Endothelial cell of umbilical vein (primary cell): ENCODE measurements at regions not wholly inside any gene's neighbourhood (a gene's known extent, or its start where the extent isn't known, plus 50 kb on each side); places are given as distances from the start of the nearest gene placed in this dataset.

Experiments used
- BruUV-seq: library from RNA; stranded (reverse); fragments of 400-500 nt; replicated peaks from 2 replicates; lab custom pipeline; 2021; lab: Mats Ljungman, UMichigan
- CTCF ChIA-PET: fragments of 300-600, 350-600 bp; sonication (Branson Sonifier 250); formaldehyde crosslinking; loops from one replicate; lab custom pipeline; 2021; ENCODE audit warnings: antibody characterized with exemption, inconsistent platforms; lab: Charles Lee
- POLR2A ChIA-PET: fragments of 300-600, 350-600 bp; sonication (Branson Sonifier 250); formaldehyde crosslinking; loops from one replicate; lab custom pipeline; 2021; ENCODE audit warnings: antibody characterized with exemption, inconsistent platforms; lab: Charles Lee
- DNase-seq: peaks from one replicate; pipeline ENCODE4 v3.0.0-alpha.2; 2011; ENCODE audit warnings: low read depth, low spot score
- FAIRE-seq: peaks from 2 replicates; lab custom pipeline; 2011; peaks lifted over from hg19 to GRCh38; lab: Jason Lieb, UNC
- H2AFZ ChIP-seq: 2 replicates; pipeline ENCODE4 v1.6.0; 2012; ENCODE audit warnings: low read depth, low read length, control low read depth, inconsistent platforms
- H3K27ac ChIP-seq: 2 replicates; pipeline ENCODE4 v1.5.1; 2011; ENCODE audit warnings: low read depth, mild to moderate bottlenecking, control low read depth, low read length, moderate library complexity; ENCODE audit not compliant: insufficient read depth
- H3K27me3 ChIP-seq, 2 experiments: 2 replicates each; pipeline versions ENCODE4 v1.6.0 to v1.6.1; 2011; ENCODE audit warnings: low read length in 2 of 2, mixed read lengths in 1 of 2; ENCODE audit not compliant: control insufficient read depth in 2 of 2, insufficient read depth in 2 of 2
- H3K36me3 ChIP-seq, 2 experiments: 2 replicates in 1 of 2; 3 replicates in 1 of 2; pipeline ENCODE4 v1.5.1; 2011; ENCODE audit warnings: low read length in 2 of 2, mild to moderate bottlenecking in 1 of 2, moderate library complexity in 1 of 2; ENCODE audit not compliant: control insufficient read depth in 2 of 2, insufficient read depth in 2 of 2; ENCODE audit errors: extremely low read depth in 1 of 2
- H3K4me1 ChIP-seq: 3 replicates; pipeline ENCODE4 v1.5.1; 2011; ENCODE audit warnings: mild to moderate bottlenecking, low read length; ENCODE audit not compliant: control insufficient read depth, insufficient read depth; ENCODE audit errors: extremely low read depth
- H3K4me2 ChIP-seq: 2 replicates; pipeline ENCODE4 v1.6.1; 2011; ENCODE audit warnings: low read length, control low read depth, mixed read lengths; ENCODE audit not compliant: insufficient read depth
- H3K4me3 ChIP-seq, 3 experiments: fragments of 200-600 bp in 1 of 3; sonication (generic), shearing (Covaris generic) in 1 of 3; replicated peaks in 1 of 3; 2 replicates each; pipeline ENCODE4 v1.5.1; 2011 to 2016; ENCODE audit warnings: control low read depth in 3 of 3, low read length in 3 of 3, mild to moderate bottlenecking in 2 of 3, inconsistent platforms in 1 of 3, low read depth in 1 of 3, moderate library complexity in 1 of 3; ENCODE audit not compliant: insufficient read depth in 1 of 3
- H3K79me2 ChIP-seq: 2 replicates; pipeline ENCODE4 v1.6.0; 2012; ENCODE audit warnings: low read length, inconsistent platforms; ENCODE audit not compliant: control insufficient read depth, insufficient read depth
- H3K9ac ChIP-seq: replicated peaks from 2 replicates; pipeline ENCODE3; 2011; ENCODE audit warnings: low read length, control low read depth; ENCODE audit not compliant: insufficient read depth; ENCODE audit errors: extremely low read depth
- H3K9me1 ChIP-seq: replicated peaks from 3 replicates; pipeline ENCODE4 v1.6.0; 2011; ENCODE audit warnings: mild to moderate bottlenecking, low read length; ENCODE audit not compliant: control insufficient read depth, insufficient read depth; ENCODE audit errors: extremely low read depth
- H3K9me3 ChIP-seq: replicated peaks from 2 replicates; pipeline ENCODE4 v1.5.1; 2012; ENCODE audit warnings: low read length, inconsistent platforms; ENCODE audit not compliant: control insufficient read depth, insufficient read depth
- H4K20me1 ChIP-seq: replicated peaks from 2 replicates; pipeline ENCODE3; 2011; ENCODE audit warnings: mild to moderate bottlenecking, low read length; ENCODE audit not compliant: control insufficient read depth, insufficient read depth; ENCODE audit errors: extremely low read depth
- EZH2 ChIP-seq: IDR thresholded peaks from 2 replicates; pipeline ENCODE4 v1.6.1; 2012; ENCODE audit warnings: borderline replicate concordance, low read depth, mild to moderate bottlenecking, moderate library complexity, low read length, inconsistent platforms; ENCODE audit not compliant: severe bottlenecking
- FOS ChIP-seq: IDR thresholded peaks from 2 replicates; pipeline ENCODE4 v1.6.1; 2011; ENCODE audit warnings: mild to moderate bottlenecking, low read length, moderate library complexity, borderline replicate concordance; ENCODE audit not compliant: insufficient read depth
- GATA2 ChIP-seq: IDR thresholded peaks from 2 replicates; pipeline ENCODE4 v1.7.0; 2011; ENCODE audit warnings: low read depth, mild to moderate bottlenecking, moderate library complexity, mixed read lengths, low read length; ENCODE audit not compliant: insufficient read length, insufficient read depth
- JUN ChIP-seq: IDR thresholded peaks from 2 replicates; pipeline ENCODE4 v1.6.1; 2011; ENCODE audit warnings: borderline replicate concordance, low read depth; ENCODE audit not compliant: insufficient read length, insufficient read depth
- MYC ChIP-seq: IDR thresholded peaks from one replicate; pipeline ENCODE4 v1.6.1; 2011; ENCODE audit warnings: mild to moderate bottlenecking, low read depth, low read length
- POLR2A ChIP-seq: IDR thresholded peaks from 2 replicates; pipeline ENCODE4 v1.6.1; 2012; ENCODE audit warnings: low read depth, mild to moderate bottlenecking, control low read depth, low read length
- POLR2AphosphoS5 ChIP-seq: IDR thresholded peaks from 2 replicates; pipeline ENCODE4 v1.6.1; 2012; ENCODE audit warnings: low read depth, mild to moderate bottlenecking, control low read depth, low read length, moderate library complexity; ENCODE audit not compliant: insufficient read depth
- dilution Hi-C: fragments of 300-500 bp; cut with MboI; formaldehyde crosslinking; loops from one replicate; pipeline ENCODE4 v1.15.0; 2019; ENCODE audit warnings: low sequenced_read_pairs; ENCODE audit not compliant: extremely low pct_ligation_motif_present
- intact Hi-C: fragments of 100-400 bp; cut with micrococcal nuclease; formaldehyde crosslinking; loops from one replicate; pipeline ENCODE4 v1.10.0; 2022
- TF ChIP-seq, protein P1 (sequence below), 2 donors: IDR thresholded peaks; 1 replicate in 1 of 2; 2 replicates in 1 of 2; pipeline ENCODE4 v1.5.1; 2011; ENCODE audit warnings: low read length in 2 of 2, mild to moderate bottlenecking in 2 of 2, moderate library complexity in 2 of 2, control low read depth in 1 of 2, inconsistent platforms in 1 of 2, low read depth in 1 of 2; ENCODE audit not compliant: insufficient read depth in 1 of 2; ENCODE audit errors: extremely low read depth in 1 of 2
- TF ChIP-seq, protein P2 (sequence below): IDR thresholded peaks from 2 replicates; pipeline ENCODE4 v1.6.1; 2011; ENCODE audit not compliant: insufficient read depth, insufficient read length

DNA sequence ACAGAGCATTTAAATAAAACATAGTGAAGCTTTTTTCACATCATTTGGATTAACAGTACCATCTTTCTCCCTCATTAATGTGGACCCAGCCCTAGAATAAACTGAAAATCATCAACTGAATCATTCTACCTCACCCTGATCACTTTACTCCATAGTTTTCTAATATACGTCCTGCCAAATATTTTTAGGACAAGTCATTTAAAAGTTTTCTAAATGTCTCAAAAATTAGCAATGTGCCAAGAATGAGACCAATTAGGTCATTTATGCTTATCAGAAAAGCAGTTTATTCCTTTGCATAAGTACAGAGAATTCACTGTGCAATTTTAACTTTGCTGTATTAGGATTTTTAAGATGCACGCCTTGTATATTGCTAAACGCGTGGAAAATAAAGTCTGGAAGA lies 284.4 kb downstream of the PIK3R1 start:
- Histone ChIP-seq H3K4me2 (no peak overlapping the region), H3K79me2 (no peaks in the 10 kb centered on the region), H2AFZ (no peak overlapping the region), H3K9me3 (no peaks in the 10 kb centered on the region), H3K9ac (no peak overlapping the region), H3K27ac (no peak overlapping the region), H3K36me3 (no peaks in the 10 kb centered on the region), H4K20me1 (no peaks in the 10 kb centered on the region), H3K27me3 (peaks cover 0 to 3% of the 10 kb centered on the region in 2 experiments), H3K4me1 (no peaks in the 10 kb centered on the region), H3K9me1 (no peaks in the 10 kb centered on the region), H3K4me3 (no peak overlapping the region)
- FAIRE-seq (no peak), DNase-seq (no peak)
- CTCF ChIA-PET, result no interaction called here
- POLR2A ChIA-PET, result no interaction called here
- dilution Hi-C loops (no loop called here), intact Hi-C loops (no loop called here)
- no TSS peak for BruUV-seq
- no peak for TF ChIP-seq FOS
- no peak for TF ChIP-seq EZH2
- TF ChIP-seq MYC, result no peak
- no peak for TF ChIP-seq POLR2AphosphoS5
- TF ChIP-seq, protein P1, sequence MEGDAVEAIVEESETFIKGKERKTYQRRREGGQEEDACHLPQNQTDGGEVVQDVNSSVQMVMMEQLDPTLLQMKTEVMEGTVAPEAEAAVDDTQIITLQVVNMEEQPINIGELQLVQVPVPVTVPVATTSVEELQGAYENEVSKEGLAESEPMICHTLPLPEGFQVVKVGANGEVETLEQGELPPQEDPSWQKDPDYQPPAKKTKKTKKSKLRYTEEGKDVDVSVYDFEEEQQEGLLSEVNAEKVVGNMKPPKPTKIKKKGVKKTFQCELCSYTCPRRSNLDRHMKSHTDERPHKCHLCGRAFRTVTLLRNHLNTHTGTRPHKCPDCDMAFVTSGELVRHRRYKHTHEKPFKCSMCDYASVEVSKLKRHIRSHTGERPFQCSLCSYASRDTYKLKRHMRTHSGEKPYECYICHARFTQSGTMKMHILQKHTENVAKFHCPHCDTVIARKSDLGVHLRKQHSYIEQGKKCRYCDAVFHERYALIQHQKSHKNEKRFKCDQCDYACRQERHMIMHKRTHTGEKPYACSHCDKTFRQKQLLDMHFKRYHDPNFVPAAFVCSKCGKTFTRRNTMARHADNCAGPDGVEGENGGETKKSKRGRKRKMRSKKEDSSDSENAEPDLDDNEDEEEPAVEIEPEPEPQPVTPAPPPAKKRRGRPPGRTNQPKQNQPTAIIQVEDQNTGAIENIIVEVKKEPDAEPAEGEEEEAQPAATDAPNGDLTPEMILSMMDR (IDR thresholded peaks at IDR 0.05; ENCODE audit: extremely low read depth in 1 of 2, insufficient read depth in 1 of 2, low read depth in 1 of 2, low read length in 2 of 2), result no peak
- TF ChIP-seq, protein P2, sequence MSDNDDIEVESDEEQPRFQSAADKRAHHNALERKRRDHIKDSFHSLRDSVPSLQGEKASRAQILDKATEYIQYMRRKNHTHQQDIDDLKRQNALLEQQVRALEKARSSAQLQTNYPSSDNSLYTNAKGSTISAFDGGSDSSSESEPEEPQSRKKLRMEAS, result no peak
- TF ChIP-seq GATA2, result no peak
- TF ChIP-seq POLR2A, result no peak
- TF ChIP-seq JUN, result no peak
